ENCODE measurements at regions not wholly inside any gene's neighbourhood (a gene's known extent, or its start where the extent isn't known, plus 50 kb on each side); places are given as distances from the start of the nearest gene placed in this dataset.

DNA sequence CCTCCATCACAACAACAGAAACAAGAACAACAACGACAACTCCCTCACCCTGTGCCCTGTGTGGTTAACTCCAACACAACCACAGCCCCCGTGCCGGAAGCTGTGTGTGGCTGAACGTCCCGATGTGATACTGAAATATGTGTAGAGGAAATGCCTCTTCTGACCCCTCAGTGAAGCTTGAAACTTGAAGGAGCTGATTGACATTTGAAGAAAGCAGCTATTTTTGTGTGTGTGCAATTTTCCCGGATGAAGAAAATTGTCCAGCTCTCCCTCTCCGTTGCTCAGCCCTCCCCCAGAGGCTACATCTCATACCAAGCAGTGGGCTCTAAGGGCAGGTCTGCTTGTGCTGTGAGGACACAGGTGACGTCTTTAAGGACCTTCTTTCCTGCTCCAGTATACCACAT is 173.8 kb downstream of the ICOS start:
- peak; percentile 80 for DNase-seq

DNA sequence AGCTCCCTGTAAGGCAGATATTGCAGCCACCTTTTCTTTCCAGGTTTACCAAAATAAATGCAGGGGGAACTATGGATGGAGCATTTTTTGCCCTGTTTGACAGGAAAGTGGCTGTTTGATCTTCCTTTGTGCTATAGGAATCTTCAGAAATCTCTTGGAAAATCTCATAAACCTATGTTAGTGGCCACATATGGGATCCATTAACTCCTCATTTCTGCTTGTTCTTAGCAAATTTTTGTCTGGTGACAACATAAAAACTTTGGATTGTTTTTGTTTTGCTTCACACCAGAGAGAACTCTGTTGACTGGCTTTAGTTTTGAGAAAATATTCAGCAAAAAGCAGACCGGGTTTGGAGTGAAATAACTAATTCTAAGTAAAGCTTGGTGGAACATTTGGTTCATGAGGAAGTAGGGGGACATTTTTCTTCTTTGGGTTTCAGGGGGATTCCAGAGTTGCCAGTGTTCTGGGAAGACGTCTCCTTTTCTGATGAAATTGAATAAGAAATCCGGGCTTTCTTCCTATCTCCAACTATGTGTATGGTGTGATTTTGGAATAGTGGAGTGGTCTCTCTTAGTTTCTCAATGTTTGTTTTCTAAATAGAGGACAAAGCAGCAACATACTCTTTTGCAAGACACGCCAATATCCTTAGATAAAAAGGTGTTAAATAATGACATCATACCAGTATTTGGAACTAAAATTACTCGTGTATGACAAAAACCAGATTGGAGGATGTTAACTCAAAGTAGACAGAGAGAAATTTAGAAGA is 174.4 kb downstream of the ICOS start:
- no peak for DNase-seq

- no peak for DNase-seq
Measured at GRCh38 chr2:204112084-204112770, 175.7 kb downstream of the ICOS start.

DNA sequence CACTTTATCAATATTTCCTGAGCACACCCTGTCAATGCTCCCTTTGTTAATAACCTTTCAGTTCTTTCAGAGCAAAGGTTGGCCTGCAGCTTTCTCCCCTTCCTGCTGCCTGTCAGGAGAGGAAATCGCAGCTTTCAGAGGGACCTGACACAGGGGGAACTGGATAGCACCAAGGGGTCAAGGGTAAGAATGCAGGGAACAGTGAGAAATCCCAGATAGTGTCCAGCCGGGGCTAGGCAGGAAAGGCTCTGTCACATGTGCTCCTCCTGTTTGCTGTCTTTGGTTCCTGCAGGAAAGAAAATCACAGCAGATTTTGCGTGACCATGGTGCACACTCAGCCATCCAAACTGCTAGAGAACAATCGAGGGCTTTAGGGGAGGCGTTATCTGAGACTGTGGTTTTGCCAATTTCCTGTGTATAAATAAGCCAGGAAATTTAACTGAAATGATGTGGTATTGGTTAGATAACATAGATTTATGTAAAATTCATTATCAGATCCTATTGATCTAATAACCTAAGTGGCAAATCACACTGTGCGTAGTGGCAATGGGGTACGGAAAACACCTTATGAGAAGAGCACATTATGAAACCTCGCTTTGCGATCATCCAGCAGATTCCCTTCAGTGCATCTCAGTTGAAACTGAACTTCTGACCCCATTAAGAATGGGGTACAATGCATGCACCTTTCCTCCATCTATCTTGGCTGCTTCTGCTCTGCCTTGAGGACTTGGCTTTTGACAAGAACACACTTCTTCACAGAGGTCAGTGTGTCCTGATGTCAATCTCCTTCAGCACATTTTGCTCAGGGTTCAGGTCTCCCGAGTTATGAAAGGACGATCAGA is 178.0 kb downstream of the ICOS start:
- DNase-seq, result no peak

DNA sequence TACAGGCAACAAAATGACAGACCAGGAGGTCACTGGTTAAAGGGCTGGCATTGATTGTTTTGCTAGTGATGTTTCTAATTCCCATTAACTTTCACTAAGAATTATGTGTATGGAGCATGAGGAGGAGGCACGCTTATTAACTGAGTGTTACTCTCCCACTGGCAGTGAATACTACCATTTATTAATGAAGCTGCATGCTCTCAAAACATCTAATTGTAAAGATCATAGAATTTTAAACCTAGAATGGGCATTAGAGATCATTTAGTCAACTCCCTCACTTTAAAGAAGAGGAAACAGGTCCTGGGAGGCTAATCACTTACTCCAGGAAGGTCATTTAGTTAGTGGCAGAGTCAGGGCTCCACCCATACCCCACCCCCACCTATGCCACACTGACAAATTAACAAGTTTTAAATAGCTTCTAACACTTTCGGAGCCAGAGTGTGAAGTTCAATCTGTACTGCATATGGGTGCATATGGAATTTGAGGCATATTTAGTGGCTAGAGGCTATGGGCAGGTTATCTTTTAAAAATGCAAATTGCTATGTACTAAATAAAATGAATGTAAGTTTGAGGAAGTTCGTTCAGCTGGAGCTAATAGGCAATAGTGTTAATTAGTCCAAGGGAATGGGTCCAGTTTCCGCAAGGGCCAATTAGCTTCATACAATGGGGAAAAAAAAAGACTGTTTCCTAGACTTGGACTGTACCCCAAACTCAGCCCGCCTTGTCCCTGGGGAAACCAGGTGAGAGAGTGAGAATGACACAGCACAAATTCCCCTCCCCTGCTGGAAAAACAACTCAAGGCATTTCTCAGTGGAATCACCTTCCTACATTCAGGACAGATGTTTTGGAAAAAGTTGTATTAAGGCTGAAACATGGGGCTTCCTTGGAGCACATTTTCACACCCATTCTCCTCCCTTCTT is 178.8 kb downstream of the ICOS start:
- no peak for DNase-seq

DNA sequence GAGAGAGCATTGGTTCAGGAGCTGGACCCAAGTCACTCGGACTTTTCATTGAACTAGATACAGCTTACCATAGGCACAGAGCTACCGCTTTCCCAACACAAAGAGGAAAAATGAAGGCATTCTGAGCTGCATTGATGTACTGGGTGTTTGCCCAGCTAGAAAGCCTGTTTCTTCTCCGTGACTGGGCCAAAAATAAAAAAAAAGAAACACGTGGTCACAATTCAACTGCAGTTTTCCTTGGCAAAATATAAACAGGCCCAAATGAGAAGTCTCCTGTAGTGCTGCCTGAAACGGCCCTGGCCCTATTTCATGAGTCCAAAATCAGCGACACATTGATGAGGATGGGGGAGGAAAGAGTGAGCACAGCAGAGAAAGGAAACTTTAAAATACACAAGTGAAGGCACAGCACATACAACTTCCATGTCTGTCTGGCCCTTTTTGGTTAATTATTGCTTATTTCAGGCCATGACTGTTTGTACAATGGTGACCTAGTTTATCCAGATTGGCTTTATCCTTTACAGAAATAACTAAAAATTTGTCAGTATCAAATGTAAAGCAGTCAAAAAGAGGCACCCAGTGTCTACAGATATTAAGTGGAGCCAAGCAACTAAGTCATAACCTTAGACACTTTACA is 179.7 kb downstream of the ICOS start:
- DNase-seq, result no peak

- DNase-seq, result no peak
Measured at GRCh38 chr2:204122425-204122824, 185.9 kb downstream of the ICOS start.

DNA sequence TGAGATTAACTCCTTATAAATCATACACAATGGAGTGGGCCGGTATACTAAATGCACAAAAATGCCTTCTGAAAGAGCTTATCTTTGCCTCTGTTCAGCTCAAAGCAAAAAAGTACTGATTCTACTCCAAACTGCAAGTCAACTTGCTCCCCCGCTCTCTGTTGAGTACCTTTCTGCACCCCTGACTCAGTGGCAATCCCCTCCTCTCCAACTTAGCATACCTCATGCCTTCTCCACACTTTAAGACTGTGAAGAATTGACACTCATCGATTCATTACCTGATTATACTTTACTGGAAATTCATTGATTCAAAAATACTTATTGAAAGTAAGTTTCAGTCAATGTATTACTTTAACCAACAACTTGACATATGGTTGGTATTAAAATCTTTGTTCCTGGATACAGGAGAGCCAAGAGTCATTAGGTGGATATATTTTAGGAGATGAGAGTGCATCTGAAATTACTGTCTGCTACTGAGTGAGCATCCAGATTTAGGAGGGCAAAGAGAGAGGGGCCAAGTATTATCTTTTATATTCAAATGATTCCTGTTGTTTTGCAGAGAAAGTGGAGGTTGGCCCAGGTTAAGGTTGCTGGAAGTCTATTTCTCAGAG is 187.7 kb downstream of the ICOS start:
- DNase-seq, result no peak

DNA sequence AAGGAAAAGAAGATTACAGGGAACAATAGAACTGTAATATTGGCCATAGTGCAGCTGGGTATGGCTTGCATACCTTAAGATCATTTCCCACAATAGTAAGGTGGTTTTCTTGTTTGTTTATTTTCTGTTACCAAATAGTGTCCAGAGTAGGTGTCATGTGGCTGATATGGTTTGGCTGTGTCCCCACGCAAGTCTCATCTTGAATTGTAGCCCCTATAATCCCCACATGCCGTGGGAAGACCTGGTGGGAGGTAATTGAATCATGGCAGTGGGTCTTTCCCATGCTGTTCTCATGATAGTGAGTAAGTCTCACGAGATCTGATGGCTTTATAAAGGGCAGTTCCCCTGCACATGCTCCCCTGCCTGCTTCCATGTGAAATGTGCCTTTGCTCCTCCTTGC is 190.1 kb downstream of the ICOS start:
- no peak for DNase-seq

GRCh38 chr2:204127238-204127637 is 190.7 kb downstream of the ICOS start:
- no peak for DNase-seq

GRCh38 chr2:204129591-204130294 is 193.2 kb downstream of the ICOS start:
- no peak for DNase-seq

GRCh38 chr2:204131621-204132020 is 195.1 kb downstream of the ICOS start:
- DNase-seq, result no peak

GRCh38 chr2:204133476-204133875 is 196.9 kb downstream of the ICOS start:
- DNase-seq, result no peak

- DNase-seq, result no peak
Measured at GRCh38 chr2:204134421-204134820, 197.9 kb downstream of the ICOS start.

GRCh38 chr2:204135752-204136151 is 199.2 kb downstream of the ICOS start:
- DNase-seq, result no peak

GRCh38 chr2:204138206-204138605 is 201.6 kb downstream of the ICOS start:
- no peak for DNase-seq

DNA sequence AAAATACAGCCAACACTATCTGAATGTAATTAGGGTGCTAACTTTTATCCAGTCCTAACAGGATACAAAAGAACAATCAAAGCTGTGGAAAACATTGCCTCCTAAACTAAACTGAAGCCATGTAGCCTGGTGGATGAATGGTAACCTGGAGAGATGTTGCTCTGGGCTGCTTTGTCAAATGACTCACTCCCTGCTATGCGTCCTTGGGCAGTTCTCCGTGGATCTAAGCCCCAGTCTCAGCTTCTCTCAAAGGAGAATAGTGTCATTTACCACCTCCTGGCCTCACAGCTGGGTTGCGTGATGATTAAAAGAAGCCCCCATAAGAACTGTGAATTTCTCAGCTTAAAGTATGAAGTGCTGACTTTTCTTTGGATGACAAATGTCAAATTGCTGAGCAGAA is 203.7 kb downstream of the ICOS start:
- no peak for DNase-seq

GRCh38 chr2:204143216-204144014 is 206.9 kb downstream of the ICOS start:
- no peak for DNase-seq

- DNase-seq, result no peak
Measured at GRCh38 chr2:204144492-204144891, 207.9 kb downstream of the ICOS start.

- peak; percentile 84 for DNase-seq
Measured at GRCh38 chr2:204145263-204145751, 208.7 kb downstream of the ICOS start.

All from stimulated activated CD4-positive, alpha-beta T cell treated with anti-CD3 and anti-CD28 coated beads, Interleukin-15, amount 100 ng/mL, for 24 hours (primary cell).